ENCODE measurements at regions not wholly inside any gene's neighbourhood (a gene's known extent, or its start where the extent isn't known, plus 50 kb on each side); places are given as distances from the start of the nearest gene placed in this dataset.

GRCh38 chr17:34054495-34054894 is 200.6 kb upstream of the CCL2 start:
- Mint-ChIP-seq H3K4me1 (ENCODE audit: low read depth, unreplicated experiment) (no peaks in the 10 kb centered on the region), H3K4me3 (ENCODE audit: unreplicated experiment) (no peak overlapping the region), H3K27me3 (ENCODE audit: insufficient read depth, unreplicated experiment) (peaks cover 25% of the 10 kb centered on the region), H3K9me3 (ENCODE audit: unreplicated experiment) (no peaks in the 10 kb centered on the region), H3K36me3 (ENCODE audit: insufficient read depth, unreplicated experiment) (no peaks in the 10 kb centered on the region), H3K27ac (ENCODE audit: unreplicated experiment) (no peak overlapping the region)
- no peaks in the 10 kb centered on the region; the same call in 1 of the 2 replicates for H3K27me3 ChIP-seq (replicated peaks; ENCODE audit: control insufficient read depth, insufficient read depth, low read length)
- H3K36me3 ChIP-seq (ENCODE audit: control insufficient read depth, insufficient read depth, low read length), result no peaks in the 10 kb centered on the region
- DNase-seq, result no peak
- BruUV-seq (replicated peaks), result no TSS peak
- H3K9me3 ChIP-seq, result no peaks in the 10 kb centered on the region
- ChIA-PET POLR2A (no interaction called here), CTCF (no interaction called here)
- TF ChIP-seq CTCF (IDR thresholded peaks at IDR 0.05; ENCODE audit: insufficient read depth in 1 of 2, low read depth in 1 of 2, low read length in 1 of 2, severe bottlenecking in 1 of 2, unreplicated experiment in 1 of 2), result no peak
- H3K4me1 ChIP-seq, result no peaks in the 10 kb centered on the region
- H3K4me3 ChIP-seq (ENCODE audit: low read depth, low read length), result no peak overlapping the region
- intact Hi-C loops (cut with micrococcal nuclease; ENCODE audit: unreplicated experiment), result no loop called here

- no peaks in the 10 kb centered on the region for H3K4me1 ChIP-seq
- H3K27ac Mint-ChIP-seq (ENCODE audit: unreplicated experiment), result no peak overlapping the region
- no peaks in the 10 kb centered on the region for H3K9me3 Mint-ChIP-seq (ENCODE audit: unreplicated experiment)
These were observed 199.5 kb upstream of the CCL2 start for GRCh38 chr17:34055606-34056005.

GRCh38 chr17:34059423-34060220 is 195.5 kb upstream of the CCL2 start:
- Histone ChIP-seq H3K36me3 (ENCODE audit: control insufficient read depth, insufficient read depth, low read length) (no peaks in the 10 kb centered on the region), H3K27me3 (replicated peaks; ENCODE audit: control insufficient read depth, insufficient read depth, low read length) (no peaks in the 10 kb centered on the region; the same call in 1 of the 2 replicates), H3K4me3 (ENCODE audit: low read depth, low read length) (no peak overlapping the region), H3K9me3 (no peaks in the 10 kb centered on the region), H3K4me1 (no peaks in the 10 kb centered on the region)
- Mint-ChIP-seq H3K4me1 (ENCODE audit: low read depth, unreplicated experiment) (no peaks in the 10 kb centered on the region), H3K4me3 (ENCODE audit: unreplicated experiment) (no peak overlapping the region), H3K27me3 (ENCODE audit: insufficient read depth, unreplicated experiment) (peaks cover 17% of the 10 kb centered on the region), H3K36me3 (ENCODE audit: insufficient read depth, unreplicated experiment) (no peaks in the 10 kb centered on the region), H3K9me3 (ENCODE audit: unreplicated experiment) (no peaks in the 10 kb centered on the region), H3K27ac (ENCODE audit: unreplicated experiment) (no peak overlapping the region)
- no peak for TF ChIP-seq CTCF (IDR thresholded peaks at IDR 0.05; ENCODE audit: insufficient read depth in 1 of 2, low read depth in 1 of 2, low read length in 1 of 2, severe bottlenecking in 1 of 2, unreplicated experiment in 1 of 2)
- no TSS peak for BruUV-seq (replicated peaks)
- no peak for DNase-seq
- intact Hi-C loops (cut with micrococcal nuclease; ENCODE audit: unreplicated experiment), result no loop called here
- POLR2A ChIA-PET, result no interaction called here
- CTCF ChIA-PET, result no interaction called here

More at GRCh38 chr17:34055606-34056005, 199.5 kb upstream of the CCL2 start:
- ChIA-PET POLR2A (no interaction called here), CTCF (no interaction called here)
- Histone ChIP-seq H3K36me3 (ENCODE audit: control insufficient read depth, insufficient read depth, low read length) (no peaks in the 10 kb centered on the region), H3K27me3 (replicated peaks; ENCODE audit: control insufficient read depth, insufficient read depth, low read length) (no peaks in the 10 kb centered on the region; the same call in 1 of the 2 replicates), H3K4me3 (ENCODE audit: low read depth, low read length) (no peak overlapping the region), H3K9me3 (no peaks in the 10 kb centered on the region)
- Mint-ChIP-seq H3K27me3 (ENCODE audit: insufficient read depth, unreplicated experiment) (peaks cover 24% of the 10 kb centered on the region), H3K4me1 (ENCODE audit: low read depth, unreplicated experiment) (no peaks in the 10 kb centered on the region), H3K36me3 (ENCODE audit: insufficient read depth, unreplicated experiment) (no peaks in the 10 kb centered on the region), H3K4me3 (ENCODE audit: unreplicated experiment) (no peak overlapping the region)
- no peak for DNase-seq
- intact Hi-C loops (cut with micrococcal nuclease; ENCODE audit: unreplicated experiment), result no loop called here
- no peak for TF ChIP-seq CTCF (IDR thresholded peaks at IDR 0.05; ENCODE audit: insufficient read depth in 1 of 2, low read depth in 1 of 2, low read length in 1 of 2, severe bottlenecking in 1 of 2, unreplicated experiment in 1 of 2)
- BruUV-seq (replicated peaks), result no TSS peak
